ENCODE measurements at regions not wholly inside any gene's neighbourhood (a gene's known extent, or its start where the extent isn't known, plus 50 kb on each side); places are given as distances from the start of the nearest gene placed in this dataset.

GRCh38 chr18:76134628-76135027 is 360.4 kb downstream of the ZNF516 start:
- DNase-seq (ENCODE audit: insufficient read length, low spot score) (no peak), FAIRE-seq (no peak)
- TF ChIP-seq, protein P1, sequence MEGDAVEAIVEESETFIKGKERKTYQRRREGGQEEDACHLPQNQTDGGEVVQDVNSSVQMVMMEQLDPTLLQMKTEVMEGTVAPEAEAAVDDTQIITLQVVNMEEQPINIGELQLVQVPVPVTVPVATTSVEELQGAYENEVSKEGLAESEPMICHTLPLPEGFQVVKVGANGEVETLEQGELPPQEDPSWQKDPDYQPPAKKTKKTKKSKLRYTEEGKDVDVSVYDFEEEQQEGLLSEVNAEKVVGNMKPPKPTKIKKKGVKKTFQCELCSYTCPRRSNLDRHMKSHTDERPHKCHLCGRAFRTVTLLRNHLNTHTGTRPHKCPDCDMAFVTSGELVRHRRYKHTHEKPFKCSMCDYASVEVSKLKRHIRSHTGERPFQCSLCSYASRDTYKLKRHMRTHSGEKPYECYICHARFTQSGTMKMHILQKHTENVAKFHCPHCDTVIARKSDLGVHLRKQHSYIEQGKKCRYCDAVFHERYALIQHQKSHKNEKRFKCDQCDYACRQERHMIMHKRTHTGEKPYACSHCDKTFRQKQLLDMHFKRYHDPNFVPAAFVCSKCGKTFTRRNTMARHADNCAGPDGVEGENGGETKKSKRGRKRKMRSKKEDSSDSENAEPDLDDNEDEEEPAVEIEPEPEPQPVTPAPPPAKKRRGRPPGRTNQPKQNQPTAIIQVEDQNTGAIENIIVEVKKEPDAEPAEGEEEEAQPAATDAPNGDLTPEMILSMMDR (IDR thresholded peaks at IDR 0.05; ENCODE audit: insufficient read depth, missing control alignments) = no peak

GRCh38 chr18:76133873-76134272 is 361.2 kb downstream of the ZNF516 start:
- FAIRE-seq (peak; percentile 29), DNase-seq (ENCODE audit: insufficient read length, low spot score) (no peak)
- TF ChIP-seq, protein P1 (IDR thresholded peaks at IDR 0.05; ENCODE audit: insufficient read depth, missing control alignments) = no peak

GRCh38 chr18:76131738-76132137 is 363.3 kb downstream of the ZNF516 start:
- TF ChIP-seq, protein P1 (IDR thresholded peaks at IDR 0.05; ENCODE audit: insufficient read depth, missing control alignments) = no peak
- FAIRE-seq (peak; percentile 72), DNase-seq (ENCODE audit: insufficient read length, low spot score) (no peak)

- DNase-seq (ENCODE audit: insufficient read length, low spot score) (no peak), FAIRE-seq (no peak)
- TF ChIP-seq, protein P1 (IDR thresholded peaks at IDR 0.05; ENCODE audit: insufficient read depth, missing control alignments) = no peak
Measured at GRCh38 chr18:76130845-76131244, 364.2 kb downstream of the ZNF516 start.

GRCh38 chr18:76126327-76126726 is 368.7 kb downstream of the ZNF516 start:
- FAIRE-seq = no peak
- no peak for DNase-seq (ENCODE audit: insufficient read length, low spot score)
- TF ChIP-seq, protein P1 (IDR thresholded peaks at IDR 0.05; ENCODE audit: insufficient read depth, missing control alignments) = peak; percentile 22

- DNase-seq (ENCODE audit: insufficient read length, low spot score) = no peak
- FAIRE-seq = no peak
- TF ChIP-seq, protein P1 (IDR thresholded peaks at IDR 0.05; ENCODE audit: insufficient read depth, missing control alignments) = no peak
Measured at GRCh38 chr18:76121011-76121410, 374.0 kb downstream of the ZNF516 start.

DNA sequence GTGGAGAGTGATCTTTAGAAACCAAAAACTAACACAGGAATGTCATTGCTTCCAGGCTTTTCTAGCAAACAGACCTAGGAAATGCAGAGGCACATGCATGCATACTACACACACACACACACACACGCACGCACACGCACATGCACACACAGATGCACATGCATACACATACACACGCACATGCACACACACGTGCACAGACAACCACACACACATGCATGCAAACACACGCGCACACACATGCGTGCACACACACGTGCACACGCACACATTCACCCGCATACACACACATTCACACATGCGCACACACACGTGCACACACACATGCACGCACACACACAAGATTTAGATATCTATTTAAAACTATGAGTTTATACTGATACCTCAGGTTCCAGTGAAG is 379.5 kb downstream of the ZNF516 start:
- DNase-seq (ENCODE audit: insufficient read length, low spot score) = no peak
- TF ChIP-seq, protein P1 (IDR thresholded peaks at IDR 0.05; ENCODE audit: insufficient read depth, missing control alignments) = no peak
- no peak for FAIRE-seq
